ENCODE measurements at regions not wholly inside any gene's neighbourhood (a gene's known extent, or its start where the extent isn't known, plus 50 kb on each side); places are given as distances from the start of the nearest gene placed in this dataset.

GRCh38 chr10:83908506-83908905 lies 230.8 kb upstream of the GHITM start:
- WGBS, 2 experiments (ENCODE audit: extremely low coverage in 1 of 2, insufficient coverage in 1 of 2, insufficient read length in 1 of 2, insufficient replicate concordance in 2 of 2, low coverage in 1 of 2, low lambda C conversion rate in 2 of 2, missing lambda C conversion rate in 1 of 2) = 85% methylated on average over 2 of the region's 2 CpGs; no CpG with 5 or more reads in 1 of the 2 experiments
- no peak for FAIRE-seq

More at GRCh38 chr10:83908506-83908905, 230.8 kb upstream of the GHITM start:
- Histone ChIP-seq H4K20me1 (replicated peaks in 1 of 2; ENCODE audit: control insufficient read depth in 1 of 2, insufficient read depth in 2 of 2, low read length in 2 of 2) (no peaks in the 10 kb centered on the region), H4K5ac (ENCODE audit: insufficient read length, low read depth, low read length) (no peak overlapping the region), H2BK5ac (ENCODE audit: low read depth, low read length) (no peak overlapping the region), H3K36me3 (ENCODE audit: control insufficient read depth in 2 of 4, insufficient read depth in 4 of 4, low read length in 3 of 4) (no peaks in the 10 kb centered on the region; a peak in 1 of 8 replicates), H3K23me2 (ENCODE audit: low read depth, low read length) (no peaks in the 10 kb centered on the region), H2BK20ac (ENCODE audit: low read length) (no peak overlapping the region), H3K56ac (replicated peaks; ENCODE audit: insufficient read length, low read depth, low read length) (no peak overlapping the region), H2BK12ac (ENCODE audit: low read depth, low read length) (no peak overlapping the region), H3K18ac (ENCODE audit: extremely low read depth, low read length) (no peak overlapping the region), H4K91ac (replicated peaks; ENCODE audit: insufficient read length, low read length) (no peak overlapping the region), H3K23ac (ENCODE audit: insufficient read length) (no peak overlapping the region), H3K79me1 (ENCODE audit: low read depth, low read length) (no peaks in the 10 kb centered on the region), H3K27me3 (replicated peaks in 1 of 4; ENCODE audit: control insufficient read depth in 3 of 4, extremely low read depth in 1 of 4, insufficient read depth in 3 of 4, low read length in 3 of 4) (no peaks in the 10 kb centered on the region), H3K4me1 (replicated peaks in 1 of 4; ENCODE audit: control insufficient read depth in 3 of 4, insufficient read depth in 4 of 4, low read length in 3 of 4) (no peaks in the 10 kb centered on the region), H2BK120ac (replicated peaks; ENCODE audit: low read depth, low read length) (no peak overlapping the region), H3K4ac (replicated peaks; ENCODE audit: insufficient read length, low read depth, low read length) (no peak overlapping the region), H2BK15ac (ENCODE audit: low read length) (no peak overlapping the region), H3K27ac (ENCODE audit: low read depth, low read length) (no peak overlapping the region), H3K14ac (ENCODE audit: insufficient read length) (no peak overlapping the region), H3K4me2 (ENCODE audit: insufficient read depth in 1 of 2, low read depth in 2 of 2, low read length in 2 of 2) (no peak overlapping the region), H4K8ac (ENCODE audit: extremely low read depth, insufficient read depth, low read length) (no peak overlapping the region), H3K9ac (replicated peaks in 1 of 4; ENCODE audit: extremely low read depth in 1 of 4, low read depth in 3 of 4, low read length in 3 of 4) (no peak overlapping the region), H2AFZ (ENCODE audit: low read length) (no peak overlapping the region), H2AK5ac (ENCODE audit: low read depth, low read length) (no peak overlapping the region), H3K4me3 (ENCODE audit: extremely low read depth in 1 of 4, insufficient read depth in 2 of 4, low read depth in 3 of 4, low read length in 4 of 4) (no peak overlapping the region), H3K9me3 (ENCODE audit: insufficient read depth in 2 of 2, low read depth in 1 of 2, low read length in 1 of 2) (no peaks in the 10 kb centered on the region), H3K79me2 (ENCODE audit: control insufficient read depth in 1 of 2, insufficient read depth in 2 of 2, low read length in 2 of 2) (no peaks in the 10 kb centered on the region)
- DNase-seq (ENCODE audit: low read depth in 1 of 2, low spot score in 2 of 2) = no peak
- TF ChIP-seq MAX (IDR thresholded peaks at IDR 0.05) (no peak), RBBP5 (IDR thresholded peaks at IDR 0.05; ENCODE audit: borderline replicate concordance, low read depth, low read length) (no peak), POLR2AphosphoS5 (IDR thresholded peaks at IDR 0.05; ENCODE audit: low read depth, low read length) (no peak), JUN (IDR thresholded peaks at IDR 0.05; ENCODE audit: low read depth, low read length) (no peak), RNF2 (IDR thresholded peaks at IDR 0.05; ENCODE audit: borderline replicate concordance, low read depth, low read length, missing control alignments, poor library complexity, severe bottlenecking) (no peak), NRF1 (IDR thresholded peaks at IDR 0.05; ENCODE audit: low read depth, low read length) (no peak), CTBP2 (IDR thresholded peaks at IDR 0.05; ENCODE audit: borderline replicate concordance, insufficient read depth, insufficient read length, low read length) (no peak), CHD1 (IDR thresholded peaks at IDR 0.05; ENCODE audit: low read depth, low read length) (no peak), TBP (IDR thresholded peaks at IDR 0.05; ENCODE audit: low read depth, low read length) (no peak), SAP30 (IDR thresholded peaks at IDR 0.05; ENCODE audit: insufficient read depth, insufficient replicate concordance, low read length) (no peak), EGR1 (IDR thresholded peaks at IDR 0.05; ENCODE audit: borderline replicate concordance, low read depth, low read length) (no peak), EP300 (IDR thresholded peaks at IDR 0.05; ENCODE audit: borderline replicate concordance in 1 of 2, low read depth in 2 of 2, low read length in 2 of 2) (no peak)
- ChIA-PET POLR2A (ENCODE audit: partially characterized antibody) (no interaction called here), CTCF (ENCODE audit: partially characterized antibody) (interaction anchor here (0.6 to 1.6 kb wide), 4 partner anchors 11 to 482 kb away, joined by 3 to 5 read pairs (median 4); no protein-coding TSS in a partner anchor)
